SW480 (cell line): ENCODE measurements at regions not wholly inside any gene's neighbourhood (a gene's known extent, or its start where the extent isn't known, plus 50 kb on each side); places are given as distances from the start of the nearest gene placed in this dataset.
"Not testable (repeated sequence)": the region's sequence is repeated elsewhere in the genome, so short reads cannot be mapped to it uniquely, and the experiment has no call there.

Experiments
- DNase-seq: peaks from one replicate; pipeline ENCODE4 v3.0.0-alpha.2; 2016; ENCODE audit warnings: low spot score

DNA sequence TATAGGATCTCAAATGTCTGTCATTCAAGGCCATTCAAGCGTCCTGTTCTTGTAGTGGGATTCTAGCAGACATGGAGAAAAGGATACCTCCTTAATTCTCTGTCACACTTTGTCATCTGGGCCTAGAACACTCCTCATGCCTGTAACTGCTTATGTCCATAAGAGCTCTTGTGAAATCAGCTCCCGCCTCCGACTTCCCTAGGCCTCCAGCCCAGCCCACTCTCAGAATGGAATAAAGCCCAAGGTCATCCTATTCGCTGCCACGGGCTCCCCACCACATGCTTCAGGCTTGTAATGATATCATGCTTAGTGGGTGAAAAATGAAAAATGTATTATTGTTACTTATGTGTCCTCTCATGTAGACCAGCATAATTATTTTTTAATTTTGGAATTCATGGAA lies 632.5 kb downstream of the ISL1 start:
- no peak for DNase-seq

DNA sequence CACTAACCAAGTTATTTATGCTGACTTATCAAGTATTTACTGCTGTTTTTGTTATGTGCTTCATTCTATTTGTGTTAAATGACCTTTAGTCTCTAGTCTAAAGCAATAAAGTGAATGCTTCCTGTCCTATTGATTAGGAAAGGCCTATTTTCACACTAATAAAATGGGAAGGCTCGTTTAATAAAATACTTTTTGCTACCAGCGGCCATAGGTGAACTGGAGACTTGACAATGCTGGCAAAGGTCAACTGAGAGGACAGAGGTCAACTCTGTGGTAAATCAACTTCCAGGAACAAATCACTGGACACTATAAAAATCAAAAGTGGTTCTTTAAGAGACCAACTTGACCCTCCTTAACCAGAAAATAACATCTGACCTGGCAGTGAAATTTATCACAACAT lies 634.3 kb downstream of the ISL1 start:
- DNase-seq, result no peak

DNA sequence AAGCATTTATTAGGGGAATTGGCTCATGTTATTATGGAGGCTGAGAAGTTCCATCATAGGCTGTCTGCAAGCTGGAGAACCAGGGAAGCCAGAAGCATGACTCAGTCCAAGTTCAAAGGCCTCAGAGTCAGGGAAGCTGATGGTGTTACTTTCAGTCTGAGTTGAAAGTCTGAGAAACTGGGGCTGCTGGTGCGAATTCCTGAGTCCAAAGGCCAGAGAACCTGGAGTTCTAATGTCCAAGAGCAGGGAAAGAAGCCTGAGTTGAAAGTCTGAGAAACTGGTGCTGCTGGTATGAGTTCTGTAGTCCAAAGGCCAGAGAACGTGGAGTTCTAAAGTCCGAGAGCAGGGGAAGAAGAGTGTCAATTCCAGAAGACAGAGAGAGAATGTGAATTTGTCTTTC lies 641.1 kb downstream of the ISL1 start:
- no peak for DNase-seq

DNA sequence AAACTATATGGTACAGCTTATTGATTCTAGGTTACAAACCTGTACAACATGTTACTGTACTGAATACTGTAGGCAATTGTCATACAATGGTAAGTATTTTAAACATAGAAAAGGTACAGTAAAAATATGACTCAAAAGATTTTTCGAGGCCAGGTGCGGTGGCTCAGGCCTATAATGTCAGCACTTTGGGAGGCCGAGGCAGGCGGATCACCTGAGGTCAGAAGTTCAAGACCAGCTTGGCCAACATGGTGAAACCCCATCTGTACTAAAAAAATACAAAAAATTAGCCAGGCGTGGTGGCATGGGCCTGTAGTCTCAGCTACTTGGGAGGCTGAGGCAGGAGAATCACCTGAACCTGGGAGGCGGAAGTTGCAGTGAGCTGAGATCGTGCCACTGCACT lies 646.6 kb downstream of the ISL1 start:
- DNase-seq, result not testable (repeated sequence)

DNA sequence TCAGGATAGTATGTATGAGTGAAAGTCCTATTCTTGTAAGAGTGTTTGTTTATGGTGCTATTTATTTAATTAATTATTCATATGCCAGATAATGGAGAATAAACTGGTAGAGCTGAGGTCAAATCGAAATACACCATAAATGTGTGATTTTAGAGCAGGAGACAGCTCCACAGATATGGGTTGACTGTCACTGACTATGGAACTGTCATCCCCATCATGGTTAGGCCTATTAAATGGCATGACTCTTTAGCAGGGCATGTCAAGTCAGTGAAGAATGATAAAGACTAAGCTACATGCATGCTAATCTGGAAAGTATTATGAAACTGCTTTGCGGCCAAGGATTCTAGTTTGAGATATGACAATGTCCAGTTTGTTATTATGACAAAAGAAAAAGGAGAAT lies 658.6 kb downstream of the ISL1 start:
- DNase-seq, result no peak

DNA sequence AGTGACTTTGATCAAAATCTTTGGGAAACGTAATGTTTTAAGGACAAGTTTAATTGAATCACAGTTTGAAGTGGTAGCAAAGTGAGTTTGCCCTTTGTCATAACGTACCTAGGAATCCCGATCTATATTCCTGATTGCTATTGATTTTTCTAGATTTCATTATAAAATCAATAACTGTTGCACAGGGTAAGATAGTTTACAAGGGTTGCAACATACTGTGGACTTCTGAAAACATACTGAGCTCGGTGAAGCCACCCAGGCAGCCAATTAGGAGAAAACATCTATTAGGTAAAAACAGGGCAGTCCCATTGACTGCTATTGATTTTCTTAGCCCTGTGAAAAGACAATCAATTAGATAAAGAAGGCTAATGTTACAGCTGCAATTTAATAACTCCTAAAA lies 659.9 kb downstream of the ISL1 start:
- DNase-seq, result no peak

DNA sequence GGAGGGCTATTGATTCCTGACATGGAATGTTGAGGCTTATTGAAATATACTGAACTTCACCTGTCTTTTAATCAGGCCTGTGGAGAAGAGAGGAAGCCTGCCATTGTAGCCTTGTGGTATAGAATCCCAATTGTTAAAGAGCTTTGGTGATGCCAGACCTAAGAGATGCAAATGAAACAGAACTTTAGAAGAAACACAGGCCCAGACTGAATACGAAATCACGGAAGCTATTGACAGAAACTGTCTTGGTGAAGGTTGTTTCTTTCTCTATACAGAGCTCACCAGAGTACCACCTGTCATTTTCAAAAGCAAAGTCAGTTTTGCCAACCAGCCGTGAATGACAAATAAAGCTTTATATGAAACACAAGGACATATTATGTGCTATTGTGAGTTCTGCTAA lies 660.3 kb downstream of the ISL1 start:
- DNase-seq, result no peak

DNA sequence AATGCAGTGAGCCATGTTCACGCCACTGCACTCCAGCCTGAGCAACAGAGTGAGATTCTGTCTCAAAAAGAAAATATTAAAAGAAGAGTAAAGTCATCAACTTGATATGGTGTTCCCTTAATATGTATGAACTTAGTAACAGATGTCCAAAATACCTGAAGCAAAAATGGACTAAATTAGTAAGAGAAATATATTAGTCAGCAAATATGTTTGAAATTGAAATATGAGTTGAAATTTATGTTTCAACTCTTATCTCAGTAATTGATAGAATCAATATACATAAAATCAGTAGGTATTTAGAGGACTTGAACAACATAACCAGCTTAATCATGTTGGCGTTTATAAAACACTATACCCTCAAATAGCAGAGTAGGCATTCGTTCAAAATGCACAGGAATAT lies 668.5 kb downstream of the ISL1 start:
- DNase-seq, result no peak

DNA sequence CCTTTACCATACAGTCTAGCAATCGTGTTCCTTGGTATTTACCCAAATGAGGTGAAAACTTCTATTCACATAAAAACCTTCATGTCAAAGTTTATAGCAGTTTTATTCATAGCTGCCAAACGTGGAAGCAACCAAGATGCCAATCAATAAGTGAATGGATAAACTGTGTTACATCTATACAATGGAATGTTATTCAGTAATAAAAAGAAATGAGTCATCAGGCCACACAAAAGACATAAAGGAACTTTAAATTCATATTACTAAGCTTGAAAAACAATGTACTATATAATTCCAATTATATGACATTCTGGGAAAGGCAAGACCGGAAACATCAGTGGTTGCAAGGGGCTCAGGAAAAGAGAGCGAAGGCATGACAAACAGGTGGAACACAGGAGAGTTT lies 679.9 kb downstream of the ISL1 start:
- peak; percentile 51 for DNase-seq

DNA sequence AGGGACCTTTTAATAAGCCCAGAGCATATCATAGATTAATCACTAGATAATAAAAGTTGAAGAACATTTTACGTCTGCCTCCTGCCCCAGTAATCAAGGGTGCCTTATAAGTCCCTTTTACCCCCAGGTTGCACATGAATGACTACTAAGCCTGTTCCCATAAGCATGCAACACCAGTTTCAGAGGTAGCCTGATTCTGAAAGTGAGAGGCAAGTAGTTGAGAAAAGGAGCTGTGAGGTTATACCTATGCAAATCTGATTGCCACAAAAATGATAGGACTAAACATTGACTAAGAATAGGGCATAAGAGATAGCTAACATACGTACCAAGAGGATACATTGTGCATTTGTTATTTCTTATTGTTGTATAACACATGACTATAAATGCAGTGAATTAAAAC lies 681.9 kb downstream of the ISL1 start:
- no peak for DNase-seq

DNA sequence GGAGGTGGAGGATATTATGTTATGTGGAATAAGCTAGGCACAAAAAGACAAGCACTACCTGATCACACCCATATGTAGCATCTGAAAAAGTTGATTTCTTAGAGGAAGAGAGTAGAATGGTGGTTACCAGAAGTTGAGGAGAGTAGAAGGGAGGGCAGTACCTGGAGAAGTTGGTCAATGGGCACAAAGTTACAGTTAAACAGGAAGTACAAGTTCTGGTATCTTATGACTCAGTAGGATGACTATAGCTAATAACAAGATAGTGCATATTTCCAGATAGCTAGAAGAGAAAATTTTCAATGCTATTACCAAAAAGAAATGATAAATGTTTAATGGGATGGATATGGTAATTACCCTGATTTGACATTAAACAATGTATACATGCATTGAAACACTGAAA lies 686.7 kb downstream of the ISL1 start:
- no peak for DNase-seq

DNA sequence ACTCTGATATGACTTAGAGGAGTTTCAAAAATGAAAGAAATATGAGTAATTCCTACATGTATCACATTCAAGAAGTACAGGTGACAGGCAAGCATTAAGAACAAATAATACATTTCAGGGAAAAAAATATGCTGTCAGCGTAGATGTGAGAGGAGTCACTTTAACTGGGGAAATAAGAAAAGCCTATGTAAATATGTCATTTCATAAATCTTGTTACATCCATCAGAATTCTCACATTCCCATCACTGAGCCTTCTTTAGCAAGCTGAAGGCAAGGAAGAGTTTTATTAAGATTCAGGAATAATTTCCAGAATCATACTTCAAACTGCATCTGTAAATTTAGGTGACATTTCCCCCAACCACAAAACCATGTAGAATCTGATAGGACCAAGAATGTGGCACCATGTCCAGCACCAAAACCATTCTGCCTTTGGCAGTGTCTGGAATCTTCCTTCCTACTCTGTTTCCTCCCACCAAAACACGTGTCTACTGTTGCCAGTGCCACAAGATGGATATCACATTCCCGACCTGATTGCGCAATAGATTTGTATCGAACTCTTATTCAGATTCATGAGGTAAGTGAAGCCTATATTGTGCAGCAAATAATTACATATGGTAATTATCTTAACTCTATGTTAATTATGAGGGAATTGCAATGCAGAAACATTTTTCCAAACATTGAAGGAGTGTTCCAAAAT lies 690.9 kb downstream of the ISL1 start:
- no peak for DNase-seq

DNA sequence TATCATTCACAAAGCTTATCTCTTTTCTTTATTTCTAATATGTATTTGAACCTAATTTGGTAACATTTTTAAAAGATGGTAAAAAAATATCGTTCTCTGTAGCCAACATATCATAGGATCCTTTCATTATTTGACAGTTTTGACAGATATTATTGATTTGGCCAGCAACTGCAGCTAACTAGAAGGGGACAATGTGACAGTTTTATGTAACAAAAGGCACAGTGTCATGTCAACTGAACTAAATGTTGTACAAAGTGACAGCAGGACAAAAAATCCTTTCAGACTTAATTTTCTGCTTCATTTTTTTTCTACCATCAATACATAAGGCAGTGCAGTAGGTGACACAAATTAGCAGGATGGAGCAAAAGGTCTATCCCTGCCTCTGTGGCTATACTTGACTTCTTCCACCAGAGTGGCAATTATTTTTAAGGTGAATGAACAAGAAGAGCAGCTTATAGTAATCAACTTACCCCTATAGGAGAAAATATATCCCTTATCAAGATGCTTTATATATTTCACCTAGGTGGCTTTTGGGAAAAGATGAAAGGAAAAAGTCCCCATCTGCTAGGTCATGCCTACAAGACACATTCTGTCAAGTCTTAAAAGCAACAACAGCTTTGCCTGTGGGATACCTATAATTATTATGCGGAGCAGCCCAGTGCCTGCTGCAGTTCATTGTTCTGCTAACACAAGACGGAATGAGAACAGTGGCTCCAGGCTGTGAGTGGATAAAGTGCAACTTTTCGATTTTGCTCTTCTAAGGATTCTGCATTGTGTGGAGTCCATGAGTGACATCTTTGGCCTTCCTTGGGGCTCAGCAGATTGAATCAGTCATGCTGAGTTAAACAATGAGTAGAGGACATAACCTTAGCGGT lies 694.9 kb downstream of the ISL1 start:
- no peak for DNase-seq

DNA sequence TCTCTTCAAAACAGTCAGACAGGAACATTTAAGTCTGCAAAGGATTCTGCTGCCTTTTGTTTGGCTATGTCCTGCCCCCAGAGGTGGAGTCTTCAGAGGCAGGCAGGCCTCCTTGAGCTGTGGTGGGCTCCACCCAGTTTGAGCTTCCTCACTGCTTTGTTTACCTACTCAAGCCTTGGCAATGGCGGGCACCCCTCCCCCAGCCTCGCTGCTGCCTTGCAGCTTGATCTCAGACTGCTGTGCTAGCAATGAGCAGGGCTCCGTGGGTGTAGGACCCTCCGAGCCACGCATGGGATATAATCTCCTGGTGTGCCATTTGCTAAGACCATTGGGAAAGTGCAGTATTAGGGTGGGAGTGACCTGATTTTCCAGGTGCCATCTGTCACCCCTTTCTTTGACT lies 685.4 kb upstream of the ITGA1 start:
- DNase-seq, result not testable (repeated sequence)

DNA sequence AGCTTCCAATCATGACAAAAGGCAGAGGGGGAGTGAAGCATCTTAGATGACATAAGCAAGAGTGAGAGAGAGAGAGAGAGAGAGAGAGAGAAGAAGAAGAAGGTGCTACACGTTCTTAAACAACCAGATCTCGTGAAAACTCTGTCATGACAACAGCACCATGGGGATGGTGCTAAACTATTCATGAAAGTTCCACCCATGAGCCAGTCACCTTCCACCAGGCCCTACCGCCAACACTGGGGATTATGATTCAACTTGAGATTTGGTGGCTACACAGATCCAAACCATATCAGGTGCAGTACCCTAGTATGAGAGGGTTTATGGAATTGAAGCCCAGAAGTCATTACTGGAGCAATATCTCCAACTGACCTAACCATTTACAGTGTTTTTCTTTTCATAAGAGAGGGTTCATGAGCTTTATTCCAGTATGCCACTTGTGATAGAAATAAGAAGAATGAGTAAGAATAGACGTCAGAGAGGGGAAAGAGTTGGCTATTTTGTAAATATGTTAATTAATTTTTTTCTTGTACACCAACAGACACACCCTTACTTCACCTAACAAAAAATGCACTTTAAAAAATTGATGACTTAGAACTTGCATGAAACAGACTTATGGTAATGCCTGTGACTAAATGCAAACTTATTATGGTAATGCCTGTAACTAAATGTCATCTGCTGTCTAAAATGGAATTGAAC lies 680.4 kb upstream of the ITGA1 start:
- DNase-seq, result no peak

DNA sequence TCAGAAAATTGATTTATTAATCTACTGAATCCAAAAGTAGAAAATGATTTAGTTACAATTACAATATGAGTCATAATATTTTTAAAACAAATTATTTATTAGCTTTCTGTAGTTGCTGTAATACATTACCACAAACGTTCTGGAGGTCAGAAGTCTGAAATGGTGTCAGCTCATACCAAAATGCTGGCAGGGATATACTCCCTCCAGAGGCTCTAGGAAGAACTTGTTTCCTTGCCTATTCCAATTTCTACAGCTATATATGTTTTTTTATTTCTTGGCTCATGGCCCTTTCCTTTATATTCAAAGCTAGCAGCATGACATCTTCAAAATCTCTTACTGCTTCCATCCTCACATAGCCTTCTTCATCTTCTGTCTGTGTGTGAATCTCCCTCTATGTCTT lies 667.9 kb upstream of the ITGA1 start:
- DNase-seq, result no peak

DNA sequence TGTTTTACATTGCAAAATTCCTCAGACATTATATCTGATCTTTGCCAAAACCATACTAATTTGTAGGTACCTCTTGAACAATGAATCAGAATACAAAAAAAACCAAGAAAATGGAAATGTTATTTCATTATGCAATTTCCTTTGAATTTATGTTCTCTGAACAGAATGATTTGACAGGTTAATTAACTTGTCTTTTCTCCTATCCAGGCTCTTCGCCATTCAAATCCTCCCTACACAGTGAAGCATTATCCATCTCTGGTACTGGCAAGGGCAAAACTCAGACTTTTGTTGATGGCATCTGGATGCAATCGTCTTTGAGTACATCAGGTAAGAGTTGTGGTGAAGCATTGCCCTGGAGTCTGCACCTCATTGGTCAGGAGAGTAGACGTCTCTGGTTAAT lies 655.7 kb upstream of the ITGA1 start:
- no peak for DNase-seq

DNA sequence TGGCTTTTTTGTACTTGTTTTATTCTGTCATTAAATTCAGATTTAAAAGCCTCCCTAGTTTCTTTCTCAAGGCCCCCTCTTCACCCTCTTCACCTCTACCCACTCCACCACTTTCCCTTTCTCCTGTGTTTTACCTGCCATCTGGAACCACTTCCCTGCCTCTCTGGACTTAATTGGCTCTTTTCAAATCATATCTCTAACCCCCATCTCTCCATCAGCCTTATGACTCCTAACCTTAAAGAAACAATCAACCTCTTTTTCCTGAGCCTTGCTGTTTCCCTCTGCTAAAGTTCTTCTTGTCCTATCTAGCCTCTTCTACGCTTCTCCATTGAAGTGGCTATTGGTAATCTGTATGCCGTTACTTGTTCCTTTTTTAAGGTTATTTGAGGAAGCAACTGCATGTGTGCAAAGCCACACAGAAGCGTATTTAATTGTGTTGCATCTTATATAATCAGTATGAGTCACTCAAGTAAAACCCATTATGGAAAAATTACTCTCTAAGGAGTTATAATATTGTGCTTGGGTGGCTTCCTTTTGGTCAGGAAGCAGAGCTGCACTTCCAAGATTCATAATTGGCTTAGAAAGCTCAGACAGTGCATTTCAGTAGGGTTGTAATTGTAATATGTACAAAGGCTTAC lies 653.6 kb upstream of the ITGA1 start:
- DNase-seq, result no peak

DNA sequence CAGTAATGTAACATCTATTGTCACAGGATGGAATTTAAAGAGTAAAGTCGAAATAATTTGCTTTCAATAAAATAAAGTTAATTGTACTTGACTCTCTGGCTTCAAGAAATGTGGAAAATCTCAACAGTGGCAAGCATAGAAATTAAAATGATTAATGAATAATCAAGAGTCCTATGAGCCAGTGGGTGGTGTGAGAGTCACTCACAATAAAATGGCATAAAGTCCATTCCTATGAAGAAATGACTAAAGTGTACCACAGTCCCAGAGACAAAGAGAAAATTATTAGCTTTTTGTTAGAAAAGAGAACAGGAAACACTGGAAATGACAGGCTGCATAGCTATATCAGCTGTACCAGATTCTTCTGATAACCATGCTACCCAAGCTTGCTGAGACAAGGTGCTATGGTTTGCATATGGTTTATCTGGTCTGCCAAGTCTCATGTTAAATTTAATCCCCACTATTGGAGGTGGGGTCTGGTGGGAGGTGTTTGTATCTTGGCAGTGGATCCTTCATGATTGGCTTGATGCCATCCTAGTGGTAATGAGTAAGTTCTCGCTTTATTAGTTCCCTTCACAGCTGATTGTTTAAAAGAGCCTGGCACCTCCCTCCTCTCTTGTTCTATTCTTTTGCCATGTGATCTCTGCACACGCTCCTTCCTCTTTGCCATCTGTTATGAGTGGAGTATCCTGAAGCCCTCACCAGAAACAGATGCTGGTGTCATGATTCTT lies 647.7 kb upstream of the ITGA1 start:
- no peak for DNase-seq

DNA sequence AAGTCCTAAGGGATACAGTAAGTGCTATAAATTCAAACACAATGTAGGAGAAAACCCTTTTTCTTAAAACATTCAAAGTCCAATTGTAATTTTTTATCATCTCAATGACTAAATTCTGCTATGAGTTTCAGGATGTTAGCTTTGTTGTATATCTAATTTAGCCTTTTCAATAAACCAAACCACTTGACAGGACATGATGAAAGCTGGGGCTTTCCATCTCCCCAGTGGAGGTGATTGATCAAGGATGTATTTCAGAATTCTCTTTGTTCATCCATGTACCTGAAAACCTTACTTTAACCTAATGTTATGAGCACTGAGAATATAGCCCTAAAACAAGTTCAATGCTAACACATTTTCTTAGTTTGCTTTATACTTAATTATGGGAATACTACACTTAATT lies 639.0 kb upstream of the ITGA1 start:
- DNase-seq, result no peak

DNA sequence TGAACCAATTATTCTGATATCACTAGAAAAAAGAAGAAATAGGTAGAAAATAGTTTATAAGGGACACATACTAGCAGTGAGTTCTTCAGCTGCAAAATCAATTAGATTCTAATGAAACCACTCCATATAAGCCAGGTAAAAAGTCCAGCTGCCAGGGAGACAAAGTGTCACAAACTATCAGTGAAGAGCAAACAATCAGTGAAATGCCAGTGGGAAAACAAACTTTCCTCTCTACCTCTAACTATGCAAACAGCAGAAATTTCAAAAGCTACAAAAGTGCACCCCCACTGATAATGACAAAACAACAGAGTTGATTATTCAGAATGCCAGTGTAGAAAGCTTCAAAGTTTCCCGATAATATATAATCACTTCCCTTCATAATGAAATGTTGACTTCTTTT lies 637.2 kb upstream of the ITGA1 start:
- DNase-seq, result no peak

DNA sequence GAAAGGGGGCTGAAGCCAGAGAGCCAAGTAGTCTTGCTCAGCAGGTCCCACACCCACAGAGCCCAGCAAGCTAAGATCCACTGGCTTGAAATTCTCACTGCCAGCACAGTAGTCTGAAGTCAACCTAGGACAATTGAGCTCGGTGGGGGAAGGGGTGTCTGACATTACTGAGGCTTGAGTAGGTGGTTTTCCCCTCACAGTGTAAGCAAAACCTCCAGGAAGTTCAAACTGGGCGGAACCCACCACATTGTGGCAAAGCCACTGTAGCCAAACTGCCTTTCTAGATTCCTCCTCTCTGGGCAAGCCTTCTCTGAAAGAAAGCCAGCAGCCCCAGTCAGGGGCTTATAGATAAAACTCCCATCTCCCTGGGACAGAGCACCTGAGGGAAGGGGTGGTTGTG lies 630.9 kb upstream of the ITGA1 start:
- DNase-seq, result not testable (repeated sequence)
